IMR-90 (cell line): ENCODE measurements at regions not wholly inside any gene's neighbourhood (a gene's known extent, or its start where the extent isn't known, plus 50 kb on each side); places are given as distances from the start of the nearest gene placed in this dataset.
A peak's percentile ranks its signal among the peaks of the same experiment; 100 is the strongest.

Experiments
- ATAC-seq: fragments of 200-7000 bp; cut with Tn5 transposase; 2 replicates; pipeline ENCODE4 v1.9.1; 2020; ENCODE audit warnings: low read depth, mild to moderate bottlenecking, moderate library complexity
- BruUV-seq: library from RNA; stranded (reverse); fragments of 400-500 nt; replicated peaks from 2 replicates; lab custom pipeline; 2021; lab: Mats Ljungman, UMichigan
- CTCF ChIA-PET: fragments of 300-600 bp; formaldehyde crosslinking; extraction: SDS; loops from one replicate; lab custom pipeline; 2021; ENCODE audit warnings: antibody characterized with exemption; lab: Yijun Ruan, JAX
- POLR2A ChIA-PET: fragments of 300-600 bp; sonication (Branson Sonifier 250); formaldehyde crosslinking; loops from one replicate; lab custom pipeline; 2022; ENCODE audit warnings: antibody characterized with exemption; ENCODE audit not compliant: unreplicated experiment; lab: Charles Lee
- DNase-seq: peaks from one replicate; pipeline ENCODE4 v3.0.0; 2013
- H2AFZ ChIP-seq: replicated peaks from 2 replicates; pipeline ENCODE3; 2013; ENCODE audit warnings: low read length, mild to moderate bottlenecking; ENCODE audit not compliant: poor library complexity
- H2AK5ac ChIP-seq: 2 replicates; pipeline ENCODE4 v1.6.1; 2013; ENCODE audit warnings: low read depth, low read length, inconsistent platforms
- H2AK9ac ChIP-seq: replicated peaks from 2 replicates; pipeline ENCODE3; 2013; ENCODE audit warnings: mild to moderate bottlenecking, low read depth, low read length, moderate library complexity; ENCODE audit not compliant: poor library complexity
- H2BK120ac ChIP-seq: 2 replicates; pipeline ENCODE4 v1.6.1; 2013; ENCODE audit warnings: low read depth, low read length, inconsistent platforms
- H2BK15ac ChIP-seq: 3 replicates; pipeline ENCODE4 v1.6.1; 2013; ENCODE audit warnings: low read depth, low read length, inconsistent platforms
- H2BK20ac ChIP-seq: 2 replicates; pipeline ENCODE4 v1.6.1; 2013; ENCODE audit warnings: low read depth, mild to moderate bottlenecking, inconsistent platforms, low read length, moderate library complexity
- H2BK5ac ChIP-seq: 2 replicates; pipeline ENCODE4 v1.6.1; 2013; ENCODE audit warnings: mild to moderate bottlenecking, low read depth, low read length, inconsistent platforms; ENCODE audit not compliant: poor library complexity, severe bottlenecking
- H3K14ac ChIP-seq: replicated peaks from 2 replicates; pipeline ENCODE4 v1.6.1; 2013; ENCODE audit warnings: low read depth, low read length, inconsistent platforms
- H3K18ac ChIP-seq: 2 replicates; pipeline ENCODE4 v1.6.1; 2013; ENCODE audit warnings: low read depth, low read length, control low read depth
- H3K23ac ChIP-seq: 2 replicates; pipeline ENCODE4 v1.6.1; 2013; ENCODE audit warnings: low read depth, low read length, inconsistent platforms
- H3K27ac ChIP-seq: 2 replicates; pipeline ENCODE4 v1.5.1; 2013; ENCODE audit warnings: mild to moderate bottlenecking, control low read depth, low read length; ENCODE audit not compliant: insufficient read depth
- H3K27me3 ChIP-seq: 2 replicates; pipeline ENCODE4 v1.6.1; 2013; ENCODE audit warnings: low read length; ENCODE audit not compliant: control insufficient read depth, insufficient read depth
- H3K36me3 ChIP-seq: 2 replicates; pipeline ENCODE4 v1.6.1; 2013; ENCODE audit warnings: low read length, mixed read lengths; ENCODE audit not compliant: control insufficient read depth, insufficient read depth
- H3K4ac ChIP-seq: 2 replicates; pipeline ENCODE4 v1.6.1; 2013; ENCODE audit warnings: low read depth, low read length, inconsistent platforms
- H3K4me1 ChIP-seq: 2 replicates; pipeline ENCODE4 v1.6.1; 2013; ENCODE audit warnings: low read length, mixed read lengths; ENCODE audit not compliant: control insufficient read depth, insufficient read depth
- H3K4me2 ChIP-seq: 2 replicates; pipeline ENCODE4 v1.6.1; 2013; ENCODE audit warnings: low read depth, mild to moderate bottlenecking, control low read depth, low read length, moderate library complexity
- H3K4me3 ChIP-seq: 2 replicates; pipeline ENCODE4 v1.5.1; 2013; ENCODE audit warnings: low read depth, mild to moderate bottlenecking, control low read depth, low read length, moderate library complexity; ENCODE audit not compliant: insufficient read depth
- H3K56ac ChIP-seq: 2 replicates; pipeline ENCODE4 v1.6.1; 2013; ENCODE audit warnings: low read length, inconsistent platforms; ENCODE audit not compliant: insufficient read depth; ENCODE audit errors: extremely low read depth
- H3K79me1 ChIP-seq, 2 experiments: 2 replicates each; pipeline ENCODE4 v1.6.1; 2013; ENCODE audit warnings: low read length in 2 of 2, inconsistent platforms in 1 of 2, low read depth in 1 of 2
- H3K9ac ChIP-seq: 2 replicates; pipeline ENCODE4 v1.6.1; 2013; ENCODE audit warnings: low read depth, low read length, control low read depth
- H3K9me1 ChIP-seq: 2 replicates; pipeline ENCODE4 v1.6.1; 2013; ENCODE audit warnings: low read length, inconsistent platforms; ENCODE audit not compliant: insufficient read depth
- H3K9me3 ChIP-seq: 2 replicates; pipeline ENCODE4 v1.6.1; 2013; ENCODE audit warnings: low read length; ENCODE audit not compliant: control insufficient read depth, insufficient read depth
- H4K20me1 ChIP-seq: 2 replicates; pipeline ENCODE4 v1.6.1; 2013; ENCODE audit warnings: low read length, inconsistent platforms; ENCODE audit not compliant: insufficient read depth
- H4K5ac ChIP-seq: 2 replicates; pipeline ENCODE4 v1.6.1; 2013; ENCODE audit warnings: mild to moderate bottlenecking, low read depth, low read length, control low read depth
- H4K8ac ChIP-seq, 2 experiments: 2 replicates each; pipeline ENCODE4 v1.6.1; 2013; ENCODE audit warnings: low read depth in 2 of 2, low read length in 2 of 2, control low read depth in 1 of 2, inconsistent platforms in 1 of 2
- H4K91ac ChIP-seq: 2 replicates; pipeline ENCODE4 v1.6.1; 2013; ENCODE audit warnings: low read depth, low read length, inconsistent platforms; ENCODE audit not compliant: insufficient read depth
- BHLHE40 ChIP-seq: fragments of 150-350 bp; IDR thresholded peaks from 2 replicates; pipeline ENCODE4 v1.6.1; 2016; ENCODE audit warnings: mild to moderate bottlenecking, low read depth, low read length
- CHD1 ChIP-seq: IDR thresholded peaks from 2 replicates; pipeline ENCODE4 v1.6.1; 2012; ENCODE audit warnings: low read depth, low read length, improper control_type of control experiment
- FOS ChIP-seq: fragments of 150-350 bp; IDR thresholded peaks from 2 replicates; pipeline ENCODE4 v1.6.1; 2016; ENCODE audit warnings: low read depth, low read length
- MAFK ChIP-seq: IDR thresholded peaks from 2 replicates; pipeline ENCODE4 v1.6.1; 2012; ENCODE audit warnings: low read depth, low read length, improper control_type of control experiment
- MAZ ChIP-seq: IDR thresholded peaks from 2 replicates; pipeline ENCODE4 v1.6.1; 2012; ENCODE audit warnings: low read depth, mild to moderate bottlenecking, low read length, improper control_type of control experiment, moderate library complexity, borderline replicate concordance
- MXI1 ChIP-seq: IDR thresholded peaks from 2 replicates; pipeline ENCODE4 v1.6.1; 2012; ENCODE audit warnings: low read depth, mild to moderate bottlenecking, low read length, moderate library complexity, borderline replicate concordance
- NFE2L2 ChIP-seq: fragments of 150-350 bp; IDR thresholded peaks from 2 replicates; pipeline ENCODE4 v1.6.1; 2016; ENCODE audit warnings: low read depth, mild to moderate bottlenecking, low read length
- POLR2A ChIP-seq: IDR thresholded peaks from 2 replicates; pipeline ENCODE4 v1.6.1; 2012; ENCODE audit warnings: mild to moderate bottlenecking, low read depth, low read length
- RAD21 ChIP-seq: IDR thresholded peaks from 2 replicates; pipeline ENCODE4 v1.6.1; 2012; ENCODE audit warnings: low read length, improper control_type of control experiment
- RCOR1 ChIP-seq: IDR thresholded peaks from 2 replicates; pipeline ENCODE4 v1.6.1; 2012; ENCODE audit warnings: mild to moderate bottlenecking, low read length, improper control_type of control experiment; ENCODE audit not compliant: insufficient replicate concordance
- RFX5 ChIP-seq: IDR thresholded peaks from 2 replicates; pipeline ENCODE4 v1.8.0; 2012; ENCODE audit warnings: low read depth, mild to moderate bottlenecking, low read length, moderate library complexity
- SMC3 ChIP-seq: fragments of 150-350 bp; IDR thresholded peaks from 2 replicates; pipeline ENCODE4 v1.6.1; 2016; ENCODE audit warnings: low read depth, mild to moderate bottlenecking, antibody characterized with exemption, low read length, moderate library complexity
- WGBS, 2 experiments: methylation state at CpG; one replicate each; pipeline versions ENCODE4 v1.1.5 to v1.1.7; 2013; ENCODE audit warnings: missing lambda C conversion rate in 2 of 2; ENCODE audit not compliant: insufficient read length in 1 of 2; ENCODE audit errors: extremely low coverage in 2 of 2; 5-methylcytosine and 5-hydroxymethylcytosine counted together
- dilution Hi-C: fragments of 300-500 bp; cut with HindIII; formaldehyde crosslinking; loops from one replicate; pipeline ENCODE4 v1.14.3; 2018; ENCODE audit warnings: low sequenced_read_pairs; ENCODE audit not compliant: unreplicated experiment
- in situ Hi-C: fragments of 300-500 bp; cut with MboI; formaldehyde crosslinking; loops from 3 replicates; pipeline ENCODE4 v1.14.3; 2019; ENCODE audit warnings: low sequenced_read_pairs, inconsistent platforms, mixed read lengths
- intact Hi-C: fragments of 100-400 bp; cut with micrococcal nuclease; formaldehyde crosslinking; loops from 2 replicates; pipeline ENCODE4 v1.10.0; 2022
- TF ChIP-seq, protein P1 (sequence below): fragments of 150-350 bp; IDR thresholded peaks from 2 replicates; pipeline ENCODE4 v1.6.1; 2016; ENCODE audit warnings: low read depth, mild to moderate bottlenecking, low read length, moderate library complexity, borderline replicate concordance
- TF ChIP-seq, protein P2 (sequence below): fragments of 150-350 bp; IDR thresholded peaks from 2 replicates; pipeline ENCODE4 v1.6.1; 2017; ENCODE audit warnings: mild to moderate bottlenecking, antibody characterized with exemption, low read length, low read depth
- TF ChIP-seq, protein P3 (sequence below): conservative IDR thresholded peaks from 2 replicates; pipeline ENCODE4 v1.5.1; 2012; ENCODE audit warnings: mild to moderate bottlenecking, low read depth, low read length, improper control_type of control experiment

- no peak for TF ChIP-seq CHD1
- no peak for TF ChIP-seq NFE2L2
- no peak for TF ChIP-seq RCOR1
- TF ChIP-seq RFX5: no peak
- no peak for TF ChIP-seq RAD21
- TF ChIP-seq FOS: no peak
- TF ChIP-seq SMC3: no peak
- TF ChIP-seq MAFK: no peak
- TF ChIP-seq, protein P1, sequence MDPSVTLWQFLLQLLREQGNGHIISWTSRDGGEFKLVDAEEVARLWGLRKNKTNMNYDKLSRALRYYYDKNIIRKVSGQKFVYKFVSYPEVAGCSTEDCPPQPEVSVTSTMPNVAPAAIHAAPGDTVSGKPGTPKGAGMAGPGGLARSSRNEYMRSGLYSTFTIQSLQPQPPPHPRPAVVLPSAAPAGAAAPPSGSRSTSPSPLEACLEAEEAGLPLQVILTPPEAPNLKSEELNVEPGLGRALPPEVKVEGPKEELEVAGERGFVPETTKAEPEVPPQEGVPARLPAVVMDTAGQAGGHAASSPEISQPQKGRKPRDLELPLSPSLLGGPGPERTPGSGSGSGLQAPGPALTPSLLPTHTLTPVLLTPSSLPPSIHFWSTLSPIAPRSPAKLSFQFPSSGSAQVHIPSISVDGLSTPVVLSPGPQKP: no peak
- TF ChIP-seq BHLHE40: no peak
- TF ChIP-seq, protein P2, sequence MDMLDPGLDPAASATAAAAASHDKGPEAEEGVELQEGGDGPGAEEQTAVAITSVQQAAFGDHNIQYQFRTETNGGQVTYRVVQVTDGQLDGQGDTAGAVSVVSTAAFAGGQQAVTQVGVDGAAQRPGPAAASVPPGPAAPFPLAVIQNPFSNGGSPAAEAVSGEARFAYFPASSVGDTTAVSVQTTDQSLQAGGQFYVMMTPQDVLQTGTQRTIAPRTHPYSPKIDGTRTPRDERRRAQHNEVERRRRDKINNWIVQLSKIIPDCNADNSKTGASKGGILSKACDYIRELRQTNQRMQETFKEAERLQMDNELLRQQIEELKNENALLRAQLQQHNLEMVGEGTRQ: no peak
- TF ChIP-seq, protein P3, sequence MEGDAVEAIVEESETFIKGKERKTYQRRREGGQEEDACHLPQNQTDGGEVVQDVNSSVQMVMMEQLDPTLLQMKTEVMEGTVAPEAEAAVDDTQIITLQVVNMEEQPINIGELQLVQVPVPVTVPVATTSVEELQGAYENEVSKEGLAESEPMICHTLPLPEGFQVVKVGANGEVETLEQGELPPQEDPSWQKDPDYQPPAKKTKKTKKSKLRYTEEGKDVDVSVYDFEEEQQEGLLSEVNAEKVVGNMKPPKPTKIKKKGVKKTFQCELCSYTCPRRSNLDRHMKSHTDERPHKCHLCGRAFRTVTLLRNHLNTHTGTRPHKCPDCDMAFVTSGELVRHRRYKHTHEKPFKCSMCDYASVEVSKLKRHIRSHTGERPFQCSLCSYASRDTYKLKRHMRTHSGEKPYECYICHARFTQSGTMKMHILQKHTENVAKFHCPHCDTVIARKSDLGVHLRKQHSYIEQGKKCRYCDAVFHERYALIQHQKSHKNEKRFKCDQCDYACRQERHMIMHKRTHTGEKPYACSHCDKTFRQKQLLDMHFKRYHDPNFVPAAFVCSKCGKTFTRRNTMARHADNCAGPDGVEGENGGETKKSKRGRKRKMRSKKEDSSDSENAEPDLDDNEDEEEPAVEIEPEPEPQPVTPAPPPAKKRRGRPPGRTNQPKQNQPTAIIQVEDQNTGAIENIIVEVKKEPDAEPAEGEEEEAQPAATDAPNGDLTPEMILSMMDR: no peak
- TF ChIP-seq MAZ: no peak
- TF ChIP-seq MXI1: no peak
- no peak for TF ChIP-seq POLR2A
- Histone ChIP-seq H2BK5ac (no peak overlapping the region), H3K27me3 (peaks cover 2% of the 10 kb centered on the region; the same call in 1 of the 2 replicates), H3K27ac (no peak overlapping the region), H4K91ac (no peak overlapping the region), H3K4me2 (no peak overlapping the region), H3K56ac (no peak overlapping the region), H3K23ac (no peak overlapping the region), H3K9me3 (no peaks in the 10 kb centered on the region), H3K79me1 (no peaks in the 10 kb centered on the region), H4K8ac (no peak overlapping the region), H2AFZ (no peak overlapping the region), H2BK120ac (no peak overlapping the region), H3K14ac (no peak overlapping the region), H3K36me3 (no peaks in the 10 kb centered on the region), H2BK15ac (no peak overlapping the region), H3K9me1 (no peaks in the 10 kb centered on the region), H4K20me1 (no peaks in the 10 kb centered on the region), H3K18ac (no peak overlapping the region), H3K4me3 (no peak overlapping the region), H2BK20ac (no peak overlapping the region), H2AK5ac (no peak overlapping the region), H3K9ac (no peak overlapping the region), H3K4ac (no peak overlapping the region), H4K5ac (no peak overlapping the region), H3K4me1 (no peaks in the 10 kb centered on the region), H2AK9ac (no peak overlapping the region)
- POLR2A ChIA-PET: no interaction called here
- ATAC-seq (no peak), DNase-seq (peak; percentile 89)
- in situ Hi-C loops: no loop called here
- intact Hi-C loops: no loop called here
- CTCF ChIA-PET: no interaction called here
- BruUV-seq: no TSS peak
- dilution Hi-C loops: no loop called here
- 88% methylated on average over 5 of the region's 7 CpGs; no CpG with 5 or more reads in 1 of the 2 experiments for WGBS, 2 experiments
Measured at GRCh38 chr3:153087595-153088566, 74.1 kb upstream of the RAP2B start.
